DND-41 (cell line): ENCODE measurements at regions not wholly inside any gene's neighbourhood (a gene's known extent, or its start where the extent isn't known, plus 50 kb on each side); places are given as distances from the start of the nearest gene placed in this dataset.

Experiments used
- EZH2 ChIP-seq: IDR thresholded peaks from 3 replicates; pipeline ENCODE4 v1.6.1; 2012; ENCODE audit warnings: borderline replicate concordance, low read depth, mild to moderate bottlenecking, moderate library complexity, low read length, inconsistent platforms; ENCODE audit not compliant: severe bottlenecking
- TF ChIP-seq, protein P1 (sequence below): IDR thresholded peaks from 2 replicates; pipeline ENCODE4 v1.5.1; 2012; ENCODE audit warnings: borderline replicate concordance, low read length, moderate library complexity, mild to moderate bottlenecking; ENCODE audit not compliant: poor library complexity, severe bottlenecking; ENCODE audit errors: extremely low read depth

DNA sequence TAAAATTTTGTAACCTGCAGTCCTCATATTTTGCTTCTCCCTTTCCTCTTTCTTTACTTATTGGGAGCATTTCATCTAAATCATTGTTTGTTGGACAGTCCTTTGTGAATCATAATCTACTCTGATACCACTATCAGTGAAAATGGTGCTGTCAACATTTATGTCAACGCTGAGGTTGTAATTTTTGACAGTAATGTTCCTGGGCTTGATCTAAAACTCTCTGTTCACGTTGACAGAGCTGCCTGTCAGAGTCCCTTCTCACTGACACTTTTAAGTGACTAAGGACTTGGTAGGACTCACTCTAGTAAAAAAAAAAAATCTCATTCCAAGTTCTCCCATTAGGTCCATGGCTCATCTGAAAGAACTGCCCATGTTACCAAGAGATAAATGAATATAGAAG lies 1640.8 kb upstream of the PIK3C3 start:
- TF ChIP-seq, protein P1, sequence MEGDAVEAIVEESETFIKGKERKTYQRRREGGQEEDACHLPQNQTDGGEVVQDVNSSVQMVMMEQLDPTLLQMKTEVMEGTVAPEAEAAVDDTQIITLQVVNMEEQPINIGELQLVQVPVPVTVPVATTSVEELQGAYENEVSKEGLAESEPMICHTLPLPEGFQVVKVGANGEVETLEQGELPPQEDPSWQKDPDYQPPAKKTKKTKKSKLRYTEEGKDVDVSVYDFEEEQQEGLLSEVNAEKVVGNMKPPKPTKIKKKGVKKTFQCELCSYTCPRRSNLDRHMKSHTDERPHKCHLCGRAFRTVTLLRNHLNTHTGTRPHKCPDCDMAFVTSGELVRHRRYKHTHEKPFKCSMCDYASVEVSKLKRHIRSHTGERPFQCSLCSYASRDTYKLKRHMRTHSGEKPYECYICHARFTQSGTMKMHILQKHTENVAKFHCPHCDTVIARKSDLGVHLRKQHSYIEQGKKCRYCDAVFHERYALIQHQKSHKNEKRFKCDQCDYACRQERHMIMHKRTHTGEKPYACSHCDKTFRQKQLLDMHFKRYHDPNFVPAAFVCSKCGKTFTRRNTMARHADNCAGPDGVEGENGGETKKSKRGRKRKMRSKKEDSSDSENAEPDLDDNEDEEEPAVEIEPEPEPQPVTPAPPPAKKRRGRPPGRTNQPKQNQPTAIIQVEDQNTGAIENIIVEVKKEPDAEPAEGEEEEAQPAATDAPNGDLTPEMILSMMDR: no peak
- TF ChIP-seq EZH2: no peak
